H9 (cell line): ENCODE measurements at regions not wholly inside any gene's neighbourhood (a gene's known extent, or its start where the extent isn't known, plus 50 kb on each side); places are given as distances from the start of the nearest gene placed in this dataset.

Experiments used
- DNase-seq: peaks from one replicate; pipeline ENCODE4 v3.0.0-alpha.2; 2017
- H2AFZ ChIP-seq: one replicate; pipeline ENCODE4 v1.6.1; 2013; ENCODE audit warnings: mild to moderate bottlenecking, low read length, control low read depth, moderate library complexity
- H2AK5ac ChIP-seq: 2 replicates; pipeline ENCODE4 v1.6.1; 2013; ENCODE audit warnings: low read length, control low read depth, mixed read lengths; ENCODE audit not compliant: insufficient read length
- H2BK120ac ChIP-seq: one replicate; pipeline ENCODE4 v1.6.1; 2013; ENCODE audit warnings: low read depth, mild to moderate bottlenecking, low read length, control low read depth, inconsistent platforms; ENCODE audit not compliant: poor library complexity, severe bottlenecking
- H2BK12ac ChIP-seq: 2 replicates; pipeline ENCODE4 v1.6.1; 2013; ENCODE audit warnings: low read length, control low read depth, mixed read lengths, low read depth; ENCODE audit not compliant: insufficient read length
- H2BK15ac ChIP-seq: 2 replicates; pipeline ENCODE4 v1.6.1; 2013; ENCODE audit warnings: low read depth, low read length, control low read depth
- H2BK20ac ChIP-seq: one replicate; pipeline ENCODE4 v1.6.1; 2013; ENCODE audit warnings: low read depth, mild to moderate bottlenecking, low read length, control low read depth, inconsistent platforms; ENCODE audit not compliant: poor library complexity, severe bottlenecking
- H2BK5ac ChIP-seq: 2 replicates; pipeline ENCODE4 v1.6.1; 2013; ENCODE audit warnings: low read length, control low read depth, mixed read lengths; ENCODE audit not compliant: insufficient read length
- H3K14ac ChIP-seq: 2 replicates; pipeline ENCODE4 v1.6.1; 2013; ENCODE audit warnings: low read length, control low read depth; ENCODE audit not compliant: insufficient read depth
- H3K18ac ChIP-seq: 2 replicates; pipeline ENCODE4 v1.6.1; 2013; ENCODE audit warnings: low read depth, mild to moderate bottlenecking, mixed read lengths, low read length, control low read depth; ENCODE audit not compliant: insufficient read length
- H3K23ac ChIP-seq: 2 replicates; pipeline ENCODE4 v1.6.1; 2013; ENCODE audit warnings: low read length, control low read depth, mixed read lengths, low read depth; ENCODE audit not compliant: insufficient read length
- H3K23me2 ChIP-seq: 2 replicates; pipeline ENCODE4 v1.6.1; 2013; ENCODE audit warnings: low read depth, mild to moderate bottlenecking, mixed read lengths, low read length, control low read depth; ENCODE audit not compliant: insufficient read length, poor library complexity, severe bottlenecking
- H3K27ac ChIP-seq: 2 replicates; pipeline ENCODE4 v1.5.1; 2013; ENCODE audit warnings: low read length, control low read depth, mixed read lengths, low read depth; ENCODE audit not compliant: insufficient read length
- H3K27me3 ChIP-seq: 2 replicates; pipeline ENCODE4 v1.6.1; 2013; ENCODE audit warnings: low read length, control low read depth, inconsistent platforms; ENCODE audit not compliant: insufficient read depth
- H3K4ac ChIP-seq: 2 replicates; pipeline ENCODE4 v1.6.1; 2013; ENCODE audit warnings: low read depth, mild to moderate bottlenecking, control low read depth, inconsistent platforms, low read length, moderate library complexity
- H3K4me1 ChIP-seq: 2 replicates; pipeline ENCODE4 v1.6.1; 2013; ENCODE audit warnings: low read length, control low read depth, inconsistent platforms; ENCODE audit not compliant: insufficient read depth
- H3K4me2 ChIP-seq: 2 replicates; pipeline ENCODE4 v1.6.1; 2013; ENCODE audit warnings: low read length, control low read depth, mixed read lengths; ENCODE audit not compliant: insufficient read length, insufficient read depth
- H3K56ac ChIP-seq: 2 replicates; pipeline ENCODE4 v1.6.1; 2013; ENCODE audit warnings: low read depth, mild to moderate bottlenecking, mixed read lengths, low read length, control low read depth; ENCODE audit not compliant: insufficient read length
- H3K79me1 ChIP-seq: 2 replicates; pipeline ENCODE4 v1.6.1; 2013; ENCODE audit warnings: low read depth, mild to moderate bottlenecking, moderate library complexity, low read length, control low read depth, inconsistent platforms; ENCODE audit not compliant: insufficient read depth, poor library complexity, severe bottlenecking
- H3K79me2 ChIP-seq: 2 replicates; pipeline ENCODE4 v1.6.1; 2013; ENCODE audit warnings: low read length, control low read depth, inconsistent platforms; ENCODE audit not compliant: insufficient read depth
- H3K9ac ChIP-seq: 2 replicates; pipeline ENCODE4 v1.6.1; 2013; ENCODE audit warnings: low read length, control low read depth, mixed read lengths; ENCODE audit not compliant: insufficient read length; ENCODE audit errors: extremely low read depth
- H3K9me3 ChIP-seq: one replicate; pipeline ENCODE4 v1.6.1; 2013; ENCODE audit warnings: low read depth, low read length, inconsistent platforms; ENCODE audit not compliant: control insufficient read depth
- H3T11ph ChIP-seq: one replicate; pipeline ENCODE4 v1.6.1; 2013; ENCODE audit warnings: mild to moderate bottlenecking, low read length, control low read depth, inconsistent platforms
- H4K20me1 ChIP-seq: one replicate; pipeline ENCODE4 v1.6.1; 2013; ENCODE audit not compliant: control insufficient read depth, insufficient read length, insufficient read depth
- H4K5ac ChIP-seq: 2 replicates; pipeline ENCODE4 v1.6.1; 2013; ENCODE audit warnings: low read depth, mild to moderate bottlenecking, mixed read lengths, low read length, control low read depth; ENCODE audit not compliant: insufficient read length
- H4K8ac ChIP-seq: replicated peaks from 2 replicates; pipeline ENCODE4 v1.6.1; 2013; ENCODE audit warnings: low read length, control low read depth, mixed read lengths, low read depth; ENCODE audit not compliant: insufficient read length
- H4K91ac ChIP-seq: 2 replicates; pipeline ENCODE4 v1.6.1; 2013; ENCODE audit warnings: low read depth, mild to moderate bottlenecking, moderate library complexity, mixed read lengths, low read length, control low read depth; ENCODE audit not compliant: insufficient read length
- H3K27ac Mint-ChIP-seq, 3 experiments: 2 replicates in 2 of 3; 3 replicates in 1 of 3; pipeline ENCODE4 v1.8.0; 2020 to 2021; ENCODE audit warnings: mixed read lengths in 3 of 3, mild to moderate bottlenecking in 1 of 3, moderate library complexity in 1 of 3
- H3K27me3 Mint-ChIP-seq: 2 replicates; pipeline ENCODE4 v1.8.0; 2021; ENCODE audit warnings: low read depth, mild to moderate bottlenecking, moderate library complexity, mixed read lengths
- H3K36me3 Mint-ChIP-seq, 3 experiments: 2 replicates in 2 of 3; 3 replicates in 1 of 3; pipeline ENCODE4 v1.8.0; 2020 to 2021; ENCODE audit warnings: low read depth in 3 of 3, mixed read lengths in 3 of 3; ENCODE audit not compliant: insufficient read depth in 1 of 3
- H3K4me1 Mint-ChIP-seq, 2 experiments: 2 replicates each; pipeline ENCODE4 v1.8.0; 2020; ENCODE audit warnings: mixed read lengths in 2 of 2
- H3K4me3 Mint-ChIP-seq, 2 experiments: 2 replicates in 1 of 2; 3 replicates in 1 of 2; pipeline ENCODE4 v1.8.0; 2020 to 2021; ENCODE audit warnings: mild to moderate bottlenecking in 2 of 2, mixed read lengths in 2 of 2, moderate library complexity in 1 of 2
- H3K9me3 Mint-ChIP-seq, 2 experiments: 2 replicates in 1 of 2; 3 replicates in 1 of 2; pipeline ENCODE4 v1.8.0; 2020; ENCODE audit warnings: mild to moderate bottlenecking in 2 of 2, mixed read lengths in 2 of 2, moderate library complexity in 1 of 2
- whole genome bisulfite sequencing: extraction: QIAGEN DNeasy Blood & Tissue Kit; methylation state at CpG from one replicate; pipeline ENCODE4 v1.1.7; 2013; ENCODE audit warnings: missing lambda C conversion rate, low lambda C conversion rate, mixed read lengths; ENCODE audit not compliant: insufficient read length; ENCODE audit errors: extremely low coverage; 5-methylcytosine and 5-hydroxymethylcytosine counted together
- TF ChIP-seq, protein P1 (sequence below): fragments of 200-600 bp; sonication (generic); conservative IDR thresholded peaks from 3 replicates; pipeline ENCODE4 v1.8.0; 2021; ENCODE audit warnings: antibody characterized with exemption, mild to moderate bottlenecking

DNA sequence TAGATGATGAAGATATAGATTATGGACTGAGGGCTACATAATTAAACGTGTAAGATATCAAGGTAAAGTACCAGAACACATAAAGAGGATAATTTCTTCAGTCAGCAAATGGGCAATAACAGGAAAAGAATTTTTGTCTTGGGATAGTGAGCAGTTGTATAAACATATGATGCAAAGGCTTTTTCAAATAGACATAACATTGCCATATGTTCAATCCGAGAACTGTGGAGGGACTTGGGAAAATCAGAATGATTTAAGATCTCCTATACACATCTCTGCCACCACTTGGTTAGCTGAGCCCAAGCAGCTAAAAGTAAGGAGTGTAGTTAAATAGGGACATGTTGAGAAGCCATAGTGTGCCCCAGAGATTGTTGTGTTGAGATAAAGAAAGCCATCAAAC, 287.6 kb upstream of the ZNF521 start:
- peaks cover 2 to 7% of the 10 kb centered on the region in 2 experiments; a peak in 1 of 4 replicates for H3K4me1 Mint-ChIP-seq
- H3K79me2 ChIP-seq = no peaks in the 10 kb centered on the region

More for the DNA sequence above, 287.6 kb upstream of the ZNF521 start:
- Histone ChIP-seq H2BK15ac (no peak overlapping the region), H3T11ph (no peak overlapping the region), H3K27me3 (no peaks in the 10 kb centered on the region), H3K9me3 (no peaks in the 10 kb centered on the region), H3K14ac (no peak overlapping the region), H2BK12ac (no peak overlapping the region), H3K18ac (no peak overlapping the region), H2AK5ac (no peak overlapping the region), H3K23me2 (no peaks in the 10 kb centered on the region), H4K5ac (no peak overlapping the region), H2BK5ac (no peak overlapping the region), H3K56ac (no peak overlapping the region), H2BK20ac (no peak overlapping the region), H3K27ac (no peak overlapping the region), H3K4ac (no peak overlapping the region), H4K91ac (no peak overlapping the region), H4K20me1 (no peaks in the 10 kb centered on the region), H3K9ac (no peak overlapping the region), H2AFZ (no peak overlapping the region), H2BK120ac (no peak overlapping the region), H3K23ac (no peak overlapping the region), H3K79me1 (no peaks in the 10 kb centered on the region), H3K4me1 (no peaks in the 10 kb centered on the region), H3K4me2 (no peak overlapping the region), H4K8ac (no peak overlapping the region)
- Mint-ChIP-seq H3K9me3 (no peaks in the 10 kb centered on the region), H3K27ac (no peak overlapping the region), H3K4me3 (no peak overlapping the region), H3K27me3 (no peaks in the 10 kb centered on the region), H3K36me3 (no peaks in the 10 kb centered on the region)
- DNase-seq = no peak
- WGBS = no CpG with 5 or more reads among the region's 2 CpGs
- TF ChIP-seq, protein P1, sequence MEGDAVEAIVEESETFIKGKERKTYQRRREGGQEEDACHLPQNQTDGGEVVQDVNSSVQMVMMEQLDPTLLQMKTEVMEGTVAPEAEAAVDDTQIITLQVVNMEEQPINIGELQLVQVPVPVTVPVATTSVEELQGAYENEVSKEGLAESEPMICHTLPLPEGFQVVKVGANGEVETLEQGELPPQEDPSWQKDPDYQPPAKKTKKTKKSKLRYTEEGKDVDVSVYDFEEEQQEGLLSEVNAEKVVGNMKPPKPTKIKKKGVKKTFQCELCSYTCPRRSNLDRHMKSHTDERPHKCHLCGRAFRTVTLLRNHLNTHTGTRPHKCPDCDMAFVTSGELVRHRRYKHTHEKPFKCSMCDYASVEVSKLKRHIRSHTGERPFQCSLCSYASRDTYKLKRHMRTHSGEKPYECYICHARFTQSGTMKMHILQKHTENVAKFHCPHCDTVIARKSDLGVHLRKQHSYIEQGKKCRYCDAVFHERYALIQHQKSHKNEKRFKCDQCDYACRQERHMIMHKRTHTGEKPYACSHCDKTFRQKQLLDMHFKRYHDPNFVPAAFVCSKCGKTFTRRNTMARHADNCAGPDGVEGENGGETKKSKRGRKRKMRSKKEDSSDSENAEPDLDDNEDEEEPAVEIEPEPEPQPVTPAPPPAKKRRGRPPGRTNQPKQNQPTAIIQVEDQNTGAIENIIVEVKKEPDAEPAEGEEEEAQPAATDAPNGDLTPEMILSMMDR = no peak
